Left kidney (tissue), 1 donor: ENCODE measurements at regions not wholly inside any gene's neighbourhood (a gene's known extent, or its start where the extent isn't known, plus 50 kb on each side); places are given as distances from the start of the nearest gene placed in this dataset.

Source experiments
- DNase-seq: peaks from one replicate; pipeline ENCODE4 v3.0.0-alpha.2; 2013

DNA sequence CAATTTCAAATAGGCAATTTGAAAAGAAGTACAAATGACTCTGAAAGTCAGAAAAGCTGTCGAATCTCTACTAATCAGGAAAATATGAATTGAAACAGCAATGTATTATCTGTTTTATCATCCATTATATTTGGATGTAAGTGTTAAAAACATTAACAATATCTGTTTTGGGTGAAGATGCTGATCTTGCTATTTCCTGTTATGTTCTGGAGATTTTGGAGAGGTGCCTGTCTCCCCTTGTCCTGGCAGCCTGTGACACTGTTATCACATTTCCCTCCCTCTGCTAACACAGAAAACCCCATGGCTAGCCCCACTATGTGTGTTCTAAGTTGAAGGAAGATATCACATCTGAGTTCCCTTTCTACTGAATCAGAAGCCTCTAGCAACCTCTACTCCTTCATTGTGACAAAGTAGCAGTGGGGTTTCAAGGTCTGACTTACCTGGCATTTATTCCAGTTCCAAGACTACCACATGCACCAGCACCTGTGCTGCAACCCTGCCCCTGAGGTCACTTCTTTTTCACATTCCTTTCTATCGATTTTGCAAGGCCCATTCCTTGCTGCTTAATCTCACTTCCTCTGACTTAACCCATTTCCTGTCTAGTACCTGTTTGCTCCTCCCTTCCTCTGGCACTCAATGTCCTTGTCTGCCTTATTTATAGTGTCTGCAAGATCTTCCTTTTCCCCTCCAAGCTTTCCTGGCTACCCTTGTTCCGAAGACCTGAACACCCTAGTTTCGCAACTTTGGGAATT, 95.5 kb upstream of the COL8A1 start:
- DNase-seq: no peak

- DNase-seq: no peak
Observed at GRCh38 chr3:99541181-99541580, 97.2 kb upstream of the COL8A1 start.

- DNase-seq: no peak
Observed at GRCh38 chr3:99537416-99537815, 101.0 kb upstream of the COL8A1 start.

DNA sequence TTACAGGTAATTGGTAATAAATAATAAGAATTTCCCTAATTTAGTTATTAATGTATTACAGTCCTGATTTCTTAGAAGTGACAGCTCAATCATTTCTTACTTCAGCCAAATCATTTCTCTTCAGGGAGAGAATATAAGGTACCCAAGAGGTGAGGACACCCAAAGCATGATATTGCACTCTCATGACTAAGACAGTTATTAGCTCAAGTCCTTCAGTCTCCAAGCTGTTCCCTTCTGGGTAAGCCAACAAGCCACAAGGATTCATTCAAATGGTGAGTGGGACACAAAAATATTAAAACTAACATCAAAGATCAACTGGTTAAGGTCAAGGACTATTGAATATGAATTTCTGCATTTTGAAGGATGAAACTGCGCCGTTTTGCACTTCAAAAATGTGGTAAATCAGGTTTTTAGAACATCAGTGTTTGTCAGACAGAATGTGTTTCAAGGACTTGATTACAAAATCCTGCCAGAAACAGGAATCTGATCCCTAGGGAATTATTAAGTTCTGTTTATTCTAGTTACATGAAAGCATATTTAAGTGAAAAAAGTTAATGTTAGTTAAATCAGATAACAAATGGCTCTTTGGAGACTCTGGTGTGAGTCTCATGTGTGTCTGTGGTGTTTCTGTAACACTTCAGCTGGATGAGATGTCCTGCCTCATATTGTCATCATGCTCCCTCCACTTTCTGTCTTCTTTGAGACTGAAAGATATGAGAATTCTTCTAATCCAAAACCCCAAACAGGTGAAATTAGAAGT, 101.7 kb upstream of the COL8A1 start:
- no peak for DNase-seq

DNA sequence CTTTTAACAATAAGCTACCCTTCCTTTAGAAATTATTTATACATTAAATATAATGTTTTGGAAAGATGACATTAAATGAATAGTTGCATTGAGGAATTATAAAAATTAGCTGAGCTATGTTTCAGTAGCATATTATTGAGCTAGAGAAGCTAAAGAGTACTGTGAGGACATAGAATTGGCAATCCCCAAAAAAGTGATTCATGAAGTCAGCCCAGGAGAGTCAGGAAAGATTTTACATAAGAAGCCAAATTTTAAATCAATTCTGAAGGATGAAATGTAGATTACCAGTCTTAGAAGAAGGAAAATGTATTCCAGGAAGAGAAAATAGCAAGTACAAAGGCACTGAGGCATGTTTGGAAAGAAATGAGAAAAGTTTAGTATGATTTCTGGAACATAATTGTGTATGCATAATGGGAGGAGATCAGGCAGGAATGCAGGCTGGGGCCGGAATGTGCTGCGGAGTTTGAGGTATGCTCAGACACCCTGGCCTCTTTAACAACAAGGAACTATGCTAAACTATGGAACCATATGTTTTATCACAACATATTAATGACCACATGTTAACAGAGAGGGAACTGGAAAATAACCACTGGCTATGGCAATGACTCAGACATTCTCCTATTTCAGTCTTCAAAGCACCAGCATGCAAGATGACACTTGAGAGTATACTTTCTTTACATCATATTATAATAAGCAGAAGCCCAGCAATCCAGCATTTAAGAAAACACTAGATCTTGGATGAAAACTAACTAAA, 103.3 kb upstream of the COL8A1 start:
- no peak for DNase-seq

- DNase-seq: no peak
Observed at GRCh38 chr3:99532246-99532645, 106.1 kb upstream of the COL8A1 start.

DNA sequence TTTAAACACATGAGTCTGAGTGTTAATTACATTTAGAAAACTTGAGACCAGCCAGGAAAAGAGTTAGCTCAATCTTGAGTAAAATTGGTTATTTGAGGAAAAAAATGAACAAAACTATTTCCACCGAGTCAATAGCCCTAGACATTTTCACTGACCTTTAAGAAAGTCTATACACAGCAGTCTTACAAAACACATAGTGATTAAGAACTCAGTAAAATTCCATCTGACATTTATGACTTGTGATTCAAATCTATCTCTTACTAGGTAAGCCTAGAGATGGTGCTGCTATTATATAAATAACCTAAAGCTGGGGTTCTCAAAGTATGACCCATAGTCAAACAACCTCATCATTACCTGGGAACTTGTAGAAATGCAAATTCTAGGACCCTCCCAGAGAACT, 109.1 kb upstream of the COL8A1 start:
- no peak for DNase-seq

DNA sequence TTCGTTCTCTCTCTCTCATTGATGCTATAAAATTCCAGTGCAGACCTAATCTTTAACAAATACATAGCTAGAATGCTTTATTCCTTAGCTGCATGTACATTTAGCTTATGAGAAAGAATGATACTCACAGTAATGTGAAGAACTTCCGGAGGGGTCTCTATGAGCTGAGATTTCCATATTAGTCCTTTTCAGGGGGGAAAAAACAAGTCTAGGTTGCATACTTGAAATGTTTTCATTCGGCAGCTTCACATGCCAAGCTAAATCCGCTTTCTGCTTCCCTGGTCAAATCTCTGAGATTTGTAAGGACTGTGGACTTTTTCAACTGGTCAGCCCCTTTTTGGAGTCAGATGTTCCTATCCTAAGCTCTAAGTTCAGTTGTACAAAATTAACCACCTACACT, 111.5 kb upstream of the COL8A1 start:
- DNase-seq: no peak

DNA sequence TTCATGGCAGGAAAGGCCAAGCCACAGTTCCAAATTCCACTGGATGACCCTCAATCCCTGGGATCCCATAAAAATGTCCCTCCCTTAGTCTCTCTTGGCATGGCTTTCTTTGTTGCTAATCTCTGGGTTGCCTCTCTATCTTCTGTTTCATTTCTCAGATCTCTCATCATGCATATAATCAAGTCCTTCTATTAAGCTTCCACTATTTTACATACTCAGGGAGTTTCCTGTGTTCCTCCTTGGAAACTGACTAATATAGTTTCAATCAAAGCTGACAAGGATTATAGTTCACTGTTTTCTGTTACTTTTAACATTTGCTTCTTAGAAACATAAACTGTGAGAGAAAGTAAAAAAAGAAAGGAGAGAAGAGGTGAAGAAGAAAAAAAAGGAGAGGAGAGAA, 113.8 kb upstream of the COL8A1 start:
- no peak for DNase-seq

- no peak for DNase-seq
Observed at GRCh38 chr3:99523431-99524127, 114.8 kb upstream of the COL8A1 start.

DNA sequence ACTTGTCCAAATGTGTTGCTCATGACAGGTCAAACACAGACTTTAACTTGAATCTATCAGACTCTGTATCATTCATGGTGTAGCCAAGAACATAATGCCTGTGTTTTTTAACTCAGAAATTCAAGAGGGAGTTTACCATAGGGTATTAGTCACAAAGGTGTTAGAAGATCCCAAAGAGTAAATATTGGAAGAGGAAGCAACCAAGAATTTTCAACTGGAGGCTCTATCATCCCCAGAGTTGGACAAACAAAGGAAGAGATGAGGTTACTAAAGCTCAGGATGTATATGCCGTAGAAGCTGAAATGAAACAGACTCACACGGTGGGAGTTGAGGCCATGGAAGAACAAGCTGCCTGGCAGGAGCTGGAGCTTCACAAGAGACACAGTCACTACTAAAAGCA, 116.2 kb upstream of the COL8A1 start:
- no peak for DNase-seq

- no peak for DNase-seq
Observed at GRCh38 chr3:99521551-99521950, 116.8 kb upstream of the COL8A1 start.

- DNase-seq: no peak
Observed at GRCh38 chr3:99520513-99520912, 117.9 kb upstream of the COL8A1 start.

DNA sequence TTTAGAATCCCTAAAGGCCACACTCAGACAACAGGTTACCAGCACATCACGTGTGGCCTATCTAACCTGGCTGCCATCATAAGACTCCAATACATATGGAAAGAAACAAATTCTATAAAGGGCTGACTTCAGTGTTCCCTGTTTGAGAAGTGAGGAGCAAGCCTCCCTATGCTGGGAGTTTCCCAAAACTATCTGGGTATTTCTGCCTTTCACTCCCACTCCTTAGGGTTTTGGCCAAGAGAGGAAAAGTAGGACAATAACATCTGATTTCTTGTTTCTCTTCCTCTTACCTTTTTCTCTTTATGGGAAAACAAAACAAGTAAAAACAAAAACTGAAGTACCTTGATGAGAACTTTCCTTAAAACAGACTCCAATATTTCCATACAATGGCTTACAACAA, 121.5 kb upstream of the COL8A1 start:
- no peak for DNase-seq

GRCh38 chr3:99515891-99516290, 122.5 kb upstream of the COL8A1 start:
- DNase-seq: no peak

GRCh38 chr3:99509224-99509623, 129.2 kb upstream of the COL8A1 start:
- no peak for DNase-seq

GRCh38 chr3:99508191-99508590, 130.2 kb upstream of the COL8A1 start:
- no peak for DNase-seq

DNA sequence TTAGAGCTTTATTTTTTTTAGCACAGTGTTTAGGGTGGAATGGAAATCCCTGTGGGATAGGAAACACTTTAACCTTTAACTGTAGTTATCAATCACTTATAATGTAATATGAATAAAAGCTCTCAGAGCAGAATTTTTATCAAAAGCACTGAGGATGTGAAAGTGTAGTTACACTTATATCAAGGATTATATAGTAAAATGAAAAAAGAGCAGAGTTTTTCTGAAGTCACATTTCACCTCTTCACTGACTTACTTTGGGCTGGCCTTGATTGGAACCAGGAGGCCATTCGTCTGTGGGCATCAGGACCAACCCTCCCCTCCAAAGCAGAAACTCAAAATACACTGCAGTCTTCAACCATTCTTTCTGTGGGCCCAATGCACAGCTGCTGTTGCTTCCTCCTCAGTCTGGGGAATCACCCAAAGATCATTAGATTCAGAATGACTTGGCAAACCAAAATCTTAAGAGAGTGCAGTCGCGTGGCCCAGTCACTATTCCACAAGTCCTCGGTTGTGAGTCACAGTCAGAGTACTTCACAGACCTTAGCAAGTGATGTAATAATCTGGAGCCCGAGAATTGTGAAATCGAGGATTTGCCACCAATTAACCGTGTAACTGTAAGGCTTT, 132.6 kb upstream of the COL8A1 start:
- no peak for DNase-seq

GRCh38 chr3:99505200-99505599, 133.2 kb upstream of the COL8A1 start:
- no peak for DNase-seq

DNA sequence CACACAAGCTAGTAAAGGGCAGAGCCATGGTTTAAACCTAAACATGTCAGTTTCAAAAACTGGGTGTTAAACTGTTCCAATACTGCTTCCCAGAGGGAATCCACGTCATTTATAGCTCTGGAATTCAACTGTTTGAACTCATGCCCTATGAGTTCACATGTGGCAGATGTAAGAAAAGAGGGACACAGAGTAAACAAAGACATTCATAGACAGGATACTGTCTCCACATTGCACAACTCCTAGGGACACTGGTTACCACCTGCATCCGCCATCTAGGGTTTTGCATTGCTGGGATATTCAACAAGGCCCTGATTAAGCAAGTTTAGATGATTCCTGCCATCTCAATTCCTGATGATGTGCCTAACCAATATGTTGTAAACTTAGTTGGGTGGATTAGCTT, 134.1 kb upstream of the COL8A1 start:
- DNase-seq: no peak

DNA sequence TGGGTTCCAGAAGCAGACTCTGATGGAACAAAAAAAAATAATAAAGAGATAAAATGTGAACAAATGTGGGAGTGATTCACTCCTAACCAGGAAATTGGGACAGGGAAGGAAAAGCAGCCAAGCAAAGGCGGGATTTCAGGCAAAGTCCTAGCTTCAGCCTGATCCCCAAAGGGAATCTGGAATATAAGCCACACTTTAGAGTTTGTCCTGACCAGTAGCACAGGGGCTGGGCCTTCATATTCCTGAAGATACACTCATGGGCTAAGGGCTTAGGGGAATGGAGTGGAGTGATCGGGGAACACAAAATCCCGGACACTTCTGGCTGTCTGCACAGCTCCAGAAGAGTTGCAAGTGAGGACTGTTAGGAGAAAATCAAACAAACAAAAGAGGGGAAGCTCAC, 135.0 kb upstream of the COL8A1 start:
- DNase-seq: no peak

GRCh38 chr3:99502871-99503270, 135.5 kb upstream of the COL8A1 start:
- no peak for DNase-seq
